ENCODE measurements at regions not wholly inside any gene's neighbourhood (a gene's known extent, or its start where the extent isn't known, plus 50 kb on each side); places are given as distances from the start of the nearest gene placed in this dataset.
"Not testable (repeated sequence)": the region's sequence is repeated elsewhere in the genome, so short reads cannot be mapped to it uniquely, and the experiment has no call there.

DNA sequence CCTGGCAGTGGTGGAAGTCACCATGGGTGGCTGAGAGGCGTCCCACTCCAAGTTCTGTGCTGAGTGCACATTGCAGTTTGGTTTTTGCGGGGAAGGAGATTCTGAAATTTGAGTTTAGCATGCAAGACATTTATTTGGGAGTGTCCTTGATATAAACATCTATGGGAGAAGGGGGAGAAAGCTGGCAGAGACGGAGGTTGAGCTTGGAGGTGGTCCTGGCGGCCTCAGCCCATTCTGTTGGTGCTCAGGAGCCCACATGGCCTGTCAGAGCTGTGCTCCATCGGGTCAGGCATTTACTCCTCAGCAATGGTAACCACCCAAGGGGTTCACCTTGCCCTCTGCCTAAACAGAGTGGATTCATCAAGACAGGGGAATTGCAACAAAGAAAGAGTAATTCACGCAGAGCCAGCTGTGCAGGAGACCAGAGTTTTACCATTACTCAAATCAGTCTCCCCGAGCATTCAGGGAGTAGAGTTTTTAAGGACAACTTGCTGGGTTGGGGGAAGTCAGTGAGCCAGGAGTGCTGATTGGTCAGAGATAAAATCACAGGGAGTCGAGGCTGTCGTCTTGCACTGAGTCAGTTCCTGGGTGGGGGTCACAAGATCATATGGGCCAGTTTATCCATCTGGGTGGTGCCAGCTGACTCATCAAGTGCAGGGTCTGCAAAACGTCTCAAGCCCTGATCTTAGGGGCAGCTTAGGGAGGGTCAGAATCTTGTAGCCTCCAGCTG, 323.3 kb upstream of the TMEM132C start:
- no peak for DNase-seq (ENCODE audit: low read depth in 4 of 4, low spot score in 3 of 4)

DNA sequence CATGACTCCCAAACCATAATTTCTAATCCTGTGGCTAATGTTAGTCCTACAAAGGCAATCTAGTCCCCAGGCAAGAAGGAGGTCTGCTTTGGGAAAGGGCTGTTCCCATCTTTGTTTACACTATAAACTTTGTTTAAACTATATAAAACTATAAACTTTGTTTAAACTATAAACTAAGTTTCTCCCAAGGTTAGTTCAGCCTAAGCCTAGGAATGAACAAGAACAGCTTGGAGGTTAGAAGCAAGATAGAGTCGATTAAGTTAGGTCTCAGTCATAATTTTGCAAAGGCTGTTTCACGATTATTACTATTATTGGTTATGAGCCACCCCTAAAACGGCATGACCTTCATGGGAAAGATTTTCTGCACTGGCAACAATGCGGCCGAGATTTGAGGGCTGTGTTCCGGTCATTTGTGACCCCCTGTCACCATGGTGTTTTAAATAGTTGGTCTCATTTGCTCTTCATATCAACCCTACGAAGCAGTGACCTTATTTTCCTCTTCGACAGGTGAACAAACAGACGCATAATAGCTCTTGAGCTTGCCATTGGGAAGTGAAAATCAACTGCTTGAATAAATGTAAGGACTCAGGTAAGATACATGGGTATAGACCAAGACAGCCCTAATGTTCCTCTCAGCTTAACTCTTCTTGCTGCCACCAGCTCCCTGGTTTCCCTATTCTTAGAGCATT, 322.6 kb upstream of the TMEM132C start:
- DNase-seq (ENCODE audit: low read depth in 4 of 4, low spot score in 3 of 4): no peak

DNA sequence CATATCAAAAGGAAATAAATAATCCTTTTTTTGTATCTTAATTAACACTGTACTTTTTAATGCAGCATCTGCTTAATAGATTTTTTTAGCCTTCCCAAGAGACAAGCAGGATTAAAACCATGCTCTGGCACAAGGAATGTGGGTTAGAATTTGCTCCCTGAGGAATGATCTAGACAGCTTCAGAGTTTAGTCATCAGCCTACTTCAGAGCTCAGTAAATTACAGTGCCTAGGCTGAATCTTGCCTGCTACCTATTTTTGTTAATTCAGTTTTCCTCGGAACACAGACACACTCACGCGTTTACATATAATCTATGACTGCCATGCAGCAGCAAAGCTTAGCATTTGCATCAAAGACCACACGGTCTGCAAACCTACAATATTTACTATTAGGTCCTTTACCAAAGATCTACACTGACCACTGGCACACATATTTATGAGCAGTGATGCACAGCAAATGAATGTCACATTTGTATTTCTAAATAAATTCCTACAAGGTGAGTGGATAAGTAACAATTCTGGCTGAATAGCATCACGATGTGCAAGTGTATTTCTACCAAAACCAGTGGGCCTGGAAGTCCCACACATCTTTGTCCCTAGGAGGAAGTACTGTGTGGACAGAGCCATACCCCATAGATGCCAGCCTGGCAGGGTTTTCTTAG, 309.8 kb upstream of the TMEM132C start:
- no peak for DNase-seq (ENCODE audit: low read depth in 4 of 4, low spot score in 3 of 4)

DNA sequence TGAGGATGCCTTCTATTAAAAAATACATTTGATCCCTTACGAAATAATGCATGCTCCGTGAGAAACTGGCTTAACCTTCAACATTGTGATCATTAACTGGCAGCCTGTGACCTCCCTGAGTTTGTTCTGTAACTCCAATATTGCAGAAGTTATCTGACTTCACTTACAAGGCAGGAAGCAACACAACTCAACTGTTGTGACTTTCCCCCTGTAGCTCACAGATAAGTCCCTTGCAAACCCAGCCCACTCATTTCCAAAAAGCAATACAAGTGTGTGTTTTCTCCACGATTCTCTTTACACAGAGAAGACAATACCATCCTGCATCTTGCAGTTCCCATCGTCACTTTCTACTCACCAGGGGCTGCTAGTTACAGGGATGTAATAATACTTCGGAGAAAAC, 304.7 kb upstream of the TMEM132C start:
- DNase-seq (ENCODE audit: low read depth in 4 of 4, low spot score in 3 of 4): no peak

DNA sequence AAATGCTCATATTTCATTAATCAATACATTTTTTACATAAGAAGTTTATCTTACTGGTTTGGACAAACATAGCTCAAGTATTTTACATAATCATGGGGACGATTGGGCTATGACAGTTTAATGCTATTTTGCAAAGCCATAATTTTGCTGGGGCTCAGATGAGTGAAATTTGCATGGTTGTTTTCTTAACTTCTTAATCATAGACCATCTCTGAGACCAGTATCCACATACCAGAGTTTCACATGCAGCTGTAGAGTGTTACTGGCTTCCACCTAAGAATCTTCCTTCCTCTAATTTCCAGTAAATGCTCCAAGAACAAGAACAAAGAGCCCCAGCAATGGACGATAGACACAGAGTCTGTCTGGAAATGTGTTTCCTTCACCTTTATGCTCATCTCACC, 303.0 kb upstream of the TMEM132C start:
- DNase-seq (ENCODE audit: low read depth in 4 of 4, low spot score in 3 of 4): no peak

- DNase-seq (ENCODE audit: low read depth in 4 of 4, low spot score in 3 of 4): no peak
Observed at GRCh38 chr12:127964717-127965116, 302.3 kb upstream of the TMEM132C start.

- DNase-seq (ENCODE audit: low read depth in 4 of 4, low spot score in 3 of 4): no peak
Observed at GRCh38 chr12:127966331-127966730, 300.6 kb upstream of the TMEM132C start.

DNA sequence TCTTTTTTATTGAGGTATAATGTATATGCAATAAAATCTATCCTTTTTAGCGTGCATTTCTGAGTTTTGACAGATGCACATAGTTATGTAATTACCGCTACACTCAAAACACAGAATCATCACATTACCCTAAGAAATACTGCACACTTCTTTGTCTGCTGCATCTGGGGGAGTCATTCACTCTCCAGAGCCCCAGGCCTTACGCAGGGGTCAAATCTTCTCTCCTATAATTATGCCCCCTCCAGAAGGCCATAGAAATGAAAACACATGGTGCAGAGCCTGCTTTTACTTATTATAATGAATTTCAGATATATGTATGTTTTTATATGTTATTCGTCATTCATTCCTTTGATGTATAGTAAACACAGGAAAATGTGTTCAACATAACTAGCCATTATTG, 296.5 kb upstream of the TMEM132C start:
- DNase-seq (ENCODE audit: low read depth in 4 of 4, low spot score in 3 of 4): no peak

GRCh38 chr12:127980585-127980984, 286.4 kb upstream of the TMEM132C start:
- DNase-seq (ENCODE audit: low read depth in 4 of 4, low spot score in 3 of 4): no peak

DNA sequence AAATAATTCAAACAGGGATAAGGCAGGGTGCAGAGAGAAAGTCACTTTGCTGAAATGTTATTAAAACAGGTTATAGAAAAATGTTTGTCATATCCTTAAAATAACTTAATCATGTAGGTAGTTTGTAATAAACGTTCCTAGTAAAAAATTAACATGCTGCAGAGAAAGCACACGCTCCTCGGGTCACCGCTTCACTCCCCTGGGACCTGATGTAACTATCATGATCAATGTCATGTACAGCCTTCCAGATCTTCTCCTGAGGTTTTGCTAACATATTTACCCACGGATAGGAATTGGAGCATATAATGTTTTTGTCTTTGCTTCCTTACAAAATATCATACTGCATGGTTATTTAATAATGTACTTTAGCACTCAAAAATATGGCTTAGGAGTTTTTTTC, 285.1 kb upstream of the TMEM132C start:
- no peak for DNase-seq (ENCODE audit: low read depth in 4 of 4, low spot score in 3 of 4)

GRCh38 chr12:127983213-127983791, 283.7 kb upstream of the TMEM132C start:
- DNase-seq (ENCODE audit: low read depth in 4 of 4, low spot score in 3 of 4): not testable (repeated sequence)

DNA sequence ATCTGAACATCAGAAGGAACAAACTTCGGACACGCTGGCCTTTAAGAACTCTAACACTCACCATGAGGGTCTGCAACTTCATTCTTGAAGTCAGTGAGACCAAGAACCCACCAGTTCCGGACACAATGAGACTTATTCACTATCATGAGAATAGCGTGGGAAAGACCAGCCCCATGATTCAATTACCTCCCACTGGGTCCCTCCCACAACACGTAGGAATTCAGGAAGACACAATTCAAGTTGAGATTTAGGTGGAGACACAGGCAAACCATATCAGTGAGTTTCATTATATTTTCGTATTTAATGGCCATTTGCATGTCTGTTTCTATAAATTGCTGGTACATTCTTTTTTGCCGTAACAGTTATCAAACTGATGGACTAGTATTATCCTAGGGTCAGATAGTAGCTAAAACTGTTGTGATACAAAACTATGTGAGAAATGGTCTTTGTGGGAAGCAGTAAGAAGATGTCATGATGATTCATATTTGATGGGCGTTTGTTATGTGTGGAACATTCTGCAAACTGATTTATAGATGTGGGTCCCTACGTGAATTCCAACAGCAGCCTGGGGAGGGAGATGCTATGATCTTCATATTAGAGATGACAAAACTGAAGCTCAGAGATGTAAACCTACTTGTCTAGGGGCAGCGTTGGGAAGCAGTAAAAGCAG, 282.4 kb upstream of the TMEM132C start:
- DNase-seq (ENCODE audit: low read depth in 4 of 4, low spot score in 3 of 4): no peak

GRCh38 chr12:127987199-127987901, 279.6 kb upstream of the TMEM132C start:
- DNase-seq (ENCODE audit: low read depth in 4 of 4, low spot score in 3 of 4): no peak

GRCh38 chr12:127991485-127991884, 275.5 kb upstream of the TMEM132C start:
- DNase-seq (ENCODE audit: low read depth in 4 of 4, low spot score in 3 of 4): no peak

DNA sequence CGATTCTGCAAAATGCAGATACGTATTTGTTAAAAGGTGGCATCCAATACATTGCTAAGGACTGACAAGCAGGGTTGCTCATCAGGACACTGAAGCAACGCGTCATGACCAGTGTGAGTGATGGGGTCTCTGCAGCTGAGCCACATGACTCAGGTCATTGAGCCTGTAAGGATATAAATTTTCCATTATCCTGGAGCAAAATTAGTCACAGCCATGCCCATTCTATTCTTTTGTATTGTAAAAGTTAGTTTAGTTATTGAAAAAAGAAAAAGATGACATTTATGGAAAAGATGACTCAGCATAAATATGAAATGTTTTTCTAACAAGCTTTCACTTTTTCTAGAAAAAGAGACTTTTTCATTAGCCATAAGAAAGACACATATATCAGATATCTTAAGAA, 268.0 kb upstream of the TMEM132C start:
- DNase-seq (ENCODE audit: low read depth in 4 of 4, low spot score in 3 of 4): no peak

- no peak for DNase-seq (ENCODE audit: low read depth in 4 of 4, low spot score in 3 of 4)
Observed at GRCh38 chr12:128004383-128004938, 262.5 kb upstream of the TMEM132C start.

DNA sequence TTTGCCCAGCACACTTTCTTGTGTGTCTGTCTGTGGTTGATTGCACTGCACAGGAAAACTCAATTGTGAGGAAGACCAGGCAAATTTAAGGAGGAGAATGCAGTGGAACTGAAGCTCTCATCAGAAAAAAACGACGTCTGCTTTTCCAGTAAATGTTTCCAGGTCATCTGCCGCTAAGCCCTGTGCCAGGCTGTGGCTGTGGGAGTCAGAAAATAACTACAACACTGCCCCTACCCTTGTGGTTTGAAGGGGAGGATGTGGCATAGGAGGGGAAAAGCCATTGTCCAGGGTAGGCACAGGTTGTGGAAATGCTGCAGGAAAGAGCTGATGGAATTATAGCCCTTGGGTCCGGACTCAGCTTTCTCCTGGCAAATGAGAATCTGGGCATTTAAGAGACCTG, 259.7 kb upstream of the TMEM132C start:
- no peak for DNase-seq (ENCODE audit: low read depth in 4 of 4, low spot score in 3 of 4)

DNA sequence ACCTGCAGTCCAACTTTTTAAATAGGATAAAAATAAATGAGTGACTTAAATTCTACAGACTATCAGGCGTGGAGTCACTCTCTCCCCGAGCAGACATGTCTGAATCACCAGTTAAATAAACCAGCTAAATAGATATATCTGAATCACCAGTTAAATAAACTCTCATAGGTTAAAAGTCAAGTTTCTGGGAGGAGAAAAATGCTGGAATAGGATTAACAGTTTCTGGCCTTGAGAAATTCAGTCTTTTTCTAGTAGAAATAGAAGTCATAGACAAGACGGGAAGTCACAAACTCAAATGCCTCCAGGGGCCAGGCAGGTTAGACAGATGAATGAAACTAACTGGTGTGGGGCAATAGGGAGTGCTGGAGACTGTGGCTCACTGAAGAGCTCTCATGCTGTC, 258.6 kb upstream of the TMEM132C start:
- DNase-seq (ENCODE audit: low read depth in 4 of 4, low spot score in 3 of 4): no peak

- no peak for DNase-seq (ENCODE audit: low read depth in 4 of 4, low spot score in 3 of 4)
Observed at GRCh38 chr12:128009108-128009507, 257.9 kb upstream of the TMEM132C start.

- no peak for DNase-seq (ENCODE audit: low read depth in 4 of 4, low spot score in 3 of 4)
Observed at GRCh38 chr12:128012110-128012509, 254.9 kb upstream of the TMEM132C start.

Measured in right renal pelvis (tissue), 4 donors.